NT2/D1 (cell line): ENCODE measurements at regions not wholly inside any gene's neighbourhood (a gene's known extent, or its start where the extent isn't known, plus 50 kb on each side); places are given as distances from the start of the nearest gene placed in this dataset.

ENCODE experiments used
- DNase-seq: peaks from one replicate; pipeline ENCODE4 v3.0.0-alpha.2; 2011; ENCODE audit warnings: low read depth, low spot score
- H3K27me3 ChIP-seq: 2 replicates; pipeline ENCODE4 v1.6.0; 2011; ENCODE audit warnings: mild to moderate bottlenecking; ENCODE audit not compliant: insufficient read length, insufficient read depth
- H3K36me3 ChIP-seq: 2 replicates; pipeline ENCODE4 v1.6.1; 2011; ENCODE audit warnings: mild to moderate bottlenecking, low read length, mixed read lengths; ENCODE audit not compliant: insufficient read depth, insufficient read length
- H3K4me1 ChIP-seq: 2 replicates; pipeline ENCODE4 v1.5.1; 2011; ENCODE audit not compliant: insufficient read depth, insufficient read length
- H3K4me3 ChIP-seq: 2 replicates; pipeline ENCODE4 v1.5.1; 2011; ENCODE audit warnings: low read depth; ENCODE audit not compliant: insufficient read length
- H3K9ac ChIP-seq: 2 replicates; pipeline ENCODE4 v1.6.0; 2011; ENCODE audit warnings: low read depth; ENCODE audit not compliant: insufficient read length
- H3K9me3 ChIP-seq: 2 replicates; pipeline ENCODE4 v1.5.1; 2011; ENCODE audit warnings: mild to moderate bottlenecking, low read length; ENCODE audit not compliant: insufficient read depth
- SUZ12 ChIP-seq: IDR thresholded peaks from 2 replicates; pipeline ENCODE4 v1.6.1; 2011; ENCODE audit not compliant: insufficient read length, insufficient read depth; ENCODE audit errors: extremely low read depth
- YY1 ChIP-seq: IDR thresholded peaks from 2 replicates; pipeline ENCODE4 v1.6.1; 2011; ENCODE audit not compliant: insufficient read length, insufficient read depth
- ZNF274 ChIP-seq: IDR thresholded peaks from 2 replicates; pipeline ENCODE4 v1.6.1; 2011; ENCODE audit warnings: mild to moderate bottlenecking, low read depth, low read length

GRCh38 chr1:87524021-87524754, 195.5 kb downstream of the LMO4 start:
- H3K4me3 ChIP-seq = no peak overlapping the region
- TF ChIP-seq ZNF274 (no peak), SUZ12 (no peak), YY1 (no peak)
- no peak for DNase-seq

GRCh38 chr1:87528754-87529517, 200.3 kb downstream of the LMO4 start:
- Histone ChIP-seq H3K4me3 (no peak overlapping the region), H3K9ac (no peak overlapping the region), H3K9me3 (no peaks in the 10 kb centered on the region), H3K27me3 (no peaks in the 10 kb centered on the region), H3K36me3 (no peaks in the 10 kb centered on the region), H3K4me1 (no peaks in the 10 kb centered on the region)
- DNase-seq = no peak
- no peak for TF ChIP-seq ZNF274
- TF ChIP-seq YY1 = no peak
- no peak for TF ChIP-seq SUZ12

More at GRCh38 chr1:87524021-87524754, 195.5 kb downstream of the LMO4 start:
- H3K27me3 ChIP-seq = no peaks in the 10 kb centered on the region
- H3K36me3 ChIP-seq = no peaks in the 10 kb centered on the region
- no peaks in the 10 kb centered on the region for H3K9me3 ChIP-seq
- no peaks in the 10 kb centered on the region for H3K4me1 ChIP-seq
- no peak overlapping the region for H3K9ac ChIP-seq

GRCh38 chr1:87530042-87530807, 201.5 kb downstream of the LMO4 start:
- Histone ChIP-seq H3K27me3 (no peaks in the 10 kb centered on the region), H3K36me3 (no peaks in the 10 kb centered on the region), H3K9me3 (no peaks in the 10 kb centered on the region), H3K9ac (no peak overlapping the region), H3K4me3 (no peak overlapping the region), H3K4me1 (no peaks in the 10 kb centered on the region)
- DNase-seq = no peak
- TF ChIP-seq SUZ12 (no peak), YY1 (no peak), ZNF274 (no peak)

- TF ChIP-seq SUZ12 (no peak), ZNF274 (no peak), YY1 (no peak)
- H3K4me1 ChIP-seq = no peaks in the 10 kb centered on the region
- no peak for DNase-seq
- H3K9ac ChIP-seq = no peak overlapping the region
- H3K4me3 ChIP-seq = no peak overlapping the region
- no peaks in the 10 kb centered on the region for H3K27me3 ChIP-seq
- H3K36me3 ChIP-seq = no peaks in the 10 kb centered on the region
- no peaks in the 10 kb centered on the region for H3K9me3 ChIP-seq
Observed at GRCh38 chr1:87535551-87535950, 206.9 kb downstream of the LMO4 start.

- H3K9me3 ChIP-seq = peaks cover 10% of the 10 kb centered on the region
- TF ChIP-seq ZNF274 = no peak
- no peak for TF ChIP-seq SUZ12
- no peak for TF ChIP-seq YY1
- no peaks in the 10 kb centered on the region for H3K27me3 ChIP-seq
- no peaks in the 10 kb centered on the region for H3K4me1 ChIP-seq
- H3K9ac ChIP-seq = no peak overlapping the region
- H3K36me3 ChIP-seq = no peaks in the 10 kb centered on the region
- no peak overlapping the region for H3K4me3 ChIP-seq
- no peak for DNase-seq
Observed at GRCh38 chr1:87539147-87539546, 210.5 kb downstream of the LMO4 start.

- peaks cover 10% of the 10 kb centered on the region for H3K9me3 ChIP-seq
- H3K27me3 ChIP-seq = no peaks in the 10 kb centered on the region
- no peaks in the 10 kb centered on the region for H3K4me1 ChIP-seq
- no peaks in the 10 kb centered on the region for H3K36me3 ChIP-seq
- no peak for TF ChIP-seq SUZ12
- DNase-seq = no peak
- no peak overlapping the region for H3K9ac ChIP-seq
- H3K4me3 ChIP-seq = no peak overlapping the region
Observed at GRCh38 chr1:87542697-87543096, 214.0 kb downstream of the LMO4 start.

- Histone ChIP-seq H3K27me3 (no peaks in the 10 kb centered on the region), H3K9me3 (no peaks in the 10 kb centered on the region), H3K4me1 (no peaks in the 10 kb centered on the region), H3K4me3 (no peak overlapping the region), H3K36me3 (no peaks in the 10 kb centered on the region), H3K9ac (no peak overlapping the region)
- DNase-seq = no peak
- TF ChIP-seq SUZ12 = no peak
- TF ChIP-seq YY1 = no peak
- no peak for TF ChIP-seq ZNF274
Observed at GRCh38 chr1:87549738-87550137, 221.1 kb downstream of the LMO4 start.
